ENCODE measurements at regions not wholly inside any gene's neighbourhood (a gene's known extent, or its start where the extent isn't known, plus 50 kb on each side); places are given as distances from the start of the nearest gene placed in this dataset.

DNA sequence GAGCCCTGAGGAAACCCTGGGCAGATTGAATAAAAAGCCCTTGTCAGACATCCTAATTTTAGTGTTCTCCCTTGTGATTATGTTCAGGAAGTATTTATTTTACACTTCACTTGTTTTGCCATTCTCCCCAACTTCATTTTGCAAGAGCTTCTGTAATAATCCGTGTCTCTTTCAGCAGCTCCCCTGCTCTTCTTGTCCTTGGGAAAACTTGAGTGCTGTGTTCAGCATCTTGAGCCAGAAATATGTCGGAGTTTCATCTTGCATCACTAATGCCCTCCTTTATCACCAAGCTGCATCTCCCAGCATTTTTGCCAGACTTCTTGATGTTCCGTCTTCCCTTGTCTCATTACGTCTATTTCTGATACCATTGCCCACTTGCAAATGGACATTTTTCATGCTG lies 486.5 kb upstream of the EEF2KMT start:
- no peak for ATAC-seq
- TF ChIP-seq ZNF8 (CRISPR knock-in tag; IDR thresholded peaks at IDR 0.05), result no peak
- TF ChIP-seq, protein P1, sequence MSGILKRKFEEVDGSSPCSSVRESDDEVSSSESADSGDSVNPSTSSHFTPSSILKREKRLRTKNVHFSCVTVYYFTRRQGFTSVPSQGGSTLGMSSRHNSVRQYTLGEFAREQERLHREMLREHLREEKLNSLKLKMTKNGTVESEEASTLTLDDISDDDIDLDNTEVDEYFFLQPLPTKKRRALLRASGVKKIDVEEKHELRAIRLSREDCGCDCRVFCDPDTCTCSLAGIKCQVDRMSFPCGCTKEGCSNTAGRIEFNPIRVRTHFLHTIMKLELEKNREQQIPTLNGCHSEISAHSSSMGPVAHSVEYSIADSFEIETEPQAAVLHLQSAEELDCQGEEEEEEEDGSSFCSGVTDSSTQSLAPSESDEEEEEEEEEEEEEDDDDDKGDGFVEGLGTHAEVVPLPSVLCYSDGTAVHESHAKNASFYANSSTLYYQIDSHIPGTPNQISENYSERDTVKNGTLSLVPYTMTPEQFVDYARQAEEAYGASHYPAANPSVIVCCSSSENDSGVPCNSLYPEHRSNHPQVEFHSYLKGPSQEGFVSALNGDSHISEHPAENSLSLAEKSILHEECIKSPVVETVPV (CRISPR knock-in tag; IDR thresholded peaks at IDR 0.05), result no peak
- no peak for TF ChIP-seq TCF4 (CRISPR knock-in tag; IDR thresholded peaks at IDR 0.05; ENCODE audit: borderline replicate concordance)
- no peak for TF ChIP-seq TOX (CRISPR knock-in tag; IDR thresholded peaks at IDR 0.05; ENCODE audit: borderline replicate concordance)
- TF ChIP-seq ESRRG (CRISPR knock-in tag; IDR thresholded peaks at IDR 0.05), result no peak
- TF ChIP-seq PPARA (CRISPR knock-in tag; IDR thresholded peaks at IDR 0.05; ENCODE audit: borderline replicate concordance), result no peak
- TF ChIP-seq, protein P2, sequence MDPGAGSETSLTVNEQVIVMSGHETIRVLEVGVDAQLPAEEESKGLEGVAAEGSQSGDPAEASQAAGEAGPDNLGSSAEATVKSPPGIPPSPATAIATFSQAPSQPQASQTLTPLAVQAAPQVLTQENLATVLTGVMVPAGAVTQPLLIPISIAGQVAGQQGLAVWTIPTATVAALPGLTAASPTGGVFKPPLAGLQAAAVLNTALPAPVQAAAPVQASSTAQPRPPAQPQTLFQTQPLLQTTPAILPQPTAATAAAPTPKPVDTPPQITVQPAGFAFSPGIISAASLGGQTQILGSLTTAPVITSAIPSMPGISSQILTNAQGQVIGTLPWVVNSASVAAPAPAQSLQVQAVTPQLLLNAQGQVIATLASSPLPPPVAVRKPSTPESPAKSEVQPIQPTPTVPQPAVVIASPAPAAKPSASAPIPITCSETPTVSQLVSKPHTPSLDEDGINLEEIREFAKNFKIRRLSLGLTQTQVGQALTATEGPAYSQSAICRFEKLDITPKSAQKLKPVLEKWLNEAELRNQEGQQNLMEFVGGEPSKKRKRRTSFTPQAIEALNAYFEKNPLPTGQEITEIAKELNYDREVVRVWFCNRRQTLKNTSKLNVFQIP (CRISPR knock-in tag; IDR thresholded peaks at IDR 0.05; ENCODE audit: borderline replicate concordance, low read depth), result no peak
- TF ChIP-seq ZNF70 (CRISPR knock-in tag; IDR thresholded peaks at IDR 0.05), result no peak
- TF ChIP-seq CSDC2 (CRISPR knock-in tag; IDR thresholded peaks at IDR 0.05), result no peak
- TF ChIP-seq, protein P3, sequence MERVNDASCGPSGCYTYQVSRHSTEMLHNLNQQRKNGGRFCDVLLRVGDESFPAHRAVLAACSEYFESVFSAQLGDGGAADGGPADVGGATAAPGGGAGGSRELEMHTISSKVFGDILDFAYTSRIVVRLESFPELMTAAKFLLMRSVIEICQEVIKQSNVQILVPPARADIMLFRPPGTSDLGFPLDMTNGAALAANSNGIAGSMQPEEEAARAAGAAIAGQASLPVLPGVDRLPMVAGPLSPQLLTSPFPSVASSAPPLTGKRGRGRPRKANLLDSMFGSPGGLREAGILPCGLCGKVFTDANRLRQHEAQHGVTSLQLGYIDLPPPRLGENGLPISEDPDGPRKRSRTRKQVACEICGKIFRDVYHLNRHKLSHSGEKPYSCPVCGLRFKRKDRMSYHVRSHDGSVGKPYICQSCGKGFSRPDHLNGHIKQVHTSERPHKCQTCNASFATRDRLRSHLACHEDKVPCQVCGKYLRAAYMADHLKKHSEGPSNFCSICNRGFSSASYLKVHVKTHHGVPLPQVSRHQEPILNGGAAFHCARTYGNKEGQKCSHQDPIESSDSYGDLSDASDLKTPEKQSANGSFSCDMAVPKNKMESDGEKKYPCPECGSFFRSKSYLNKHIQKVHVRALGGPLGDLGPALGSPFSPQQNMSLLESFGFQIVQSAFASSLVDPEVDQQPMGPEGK (CRISPR knock-in tag; IDR thresholded peaks at IDR 0.05; ENCODE audit: borderline replicate concordance), result no peak
- no peak for TF ChIP-seq RARB (CRISPR knock-in tag; IDR thresholded peaks at IDR 0.05)
- no peak for TF ChIP-seq ISL1 (CRISPR knock-in tag; IDR thresholded peaks at IDR 0.05)
- TF ChIP-seq GLIS3 (CRISPR knock-in tag; IDR thresholded peaks at IDR 0.05), result no peak
- no peak for TF ChIP-seq SNAI2 (CRISPR knock-in tag; IDR thresholded peaks at IDR 0.05)
- TF ChIP-seq BACH2 (CRISPR knock-in tag; IDR thresholded peaks at IDR 0.05; ENCODE audit: borderline replicate concordance), result no peak

DNA sequence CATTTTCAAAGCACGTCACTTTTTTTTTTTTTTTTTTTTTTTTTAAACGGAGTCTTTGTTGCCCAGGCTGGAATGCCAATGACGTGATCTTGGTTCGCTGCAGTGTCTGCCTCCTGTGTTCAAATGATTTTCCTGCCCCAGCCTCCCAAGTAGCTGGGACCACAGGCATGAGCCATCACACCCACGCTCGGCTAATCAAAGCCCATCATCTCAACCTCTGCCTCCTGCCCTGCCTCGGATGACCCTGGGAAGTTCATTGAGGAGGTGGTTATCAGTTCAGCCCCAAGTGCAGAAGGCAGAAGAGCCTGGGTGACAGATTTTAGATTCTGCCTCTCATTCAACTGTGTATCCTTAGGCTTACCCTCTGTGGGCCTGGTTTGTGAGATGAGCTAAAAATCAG lies 484.9 kb upstream of the EEF2KMT start:
- ATAC-seq, result no peak
- TF ChIP-seq RARB (CRISPR knock-in tag; IDR thresholded peaks at IDR 0.05), result no peak
- TF ChIP-seq, protein P4, sequence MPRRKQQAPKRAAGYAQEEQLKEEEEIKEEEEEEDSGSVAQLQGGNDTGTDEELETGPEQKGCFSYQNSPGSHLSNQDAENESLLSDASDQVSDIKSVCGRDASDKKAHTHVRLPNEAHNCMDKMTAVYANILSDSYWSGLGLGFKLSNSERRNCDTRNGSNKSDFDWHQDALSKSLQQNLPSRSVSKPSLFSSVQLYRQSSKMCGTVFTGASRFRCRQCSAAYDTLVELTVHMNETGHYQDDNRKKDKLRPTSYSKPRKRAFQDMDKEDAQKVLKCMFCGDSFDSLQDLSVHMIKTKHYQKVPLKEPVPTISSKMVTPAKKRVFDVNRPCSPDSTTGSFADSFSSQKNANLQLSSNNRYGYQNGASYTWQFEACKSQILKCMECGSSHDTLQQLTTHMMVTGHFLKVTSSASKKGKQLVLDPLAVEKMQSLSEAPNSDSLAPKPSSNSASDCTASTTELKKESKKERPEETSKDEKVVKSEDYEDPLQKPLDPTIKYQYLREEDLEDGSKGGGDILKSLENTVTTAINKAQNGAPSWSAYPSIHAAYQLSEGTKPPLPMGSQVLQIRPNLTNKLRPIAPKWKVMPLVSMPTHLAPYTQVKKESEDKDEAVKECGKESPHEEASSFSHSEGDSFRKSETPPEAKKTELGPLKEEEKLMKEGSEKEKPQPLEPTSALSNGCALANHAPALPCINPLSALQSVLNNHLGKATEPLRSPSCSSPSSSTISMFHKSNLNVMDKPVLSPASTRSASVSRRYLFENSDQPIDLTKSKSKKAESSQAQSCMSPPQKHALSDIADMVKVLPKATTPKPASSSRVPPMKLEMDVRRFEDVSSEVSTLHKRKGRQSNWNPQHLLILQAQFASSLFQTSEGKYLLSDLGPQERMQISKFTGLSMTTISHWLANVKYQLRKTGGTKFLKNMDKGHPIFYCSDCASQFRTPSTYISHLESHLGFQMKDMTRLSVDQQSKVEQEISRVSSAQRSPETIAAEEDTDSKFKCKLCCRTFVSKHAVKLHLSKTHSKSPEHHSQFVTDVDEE (CRISPR knock-in tag; IDR thresholded peaks at IDR 0.05), result no peak
- no peak for TF ChIP-seq ZFP3 (CRISPR knock-in tag; IDR thresholded peaks at IDR 0.05)
- no peak for TF ChIP-seq ESRRG (CRISPR knock-in tag; IDR thresholded peaks at IDR 0.05)
- no peak for TF ChIP-seq TCF4 (CRISPR knock-in tag; IDR thresholded peaks at IDR 0.05; ENCODE audit: borderline replicate concordance)
- TF ChIP-seq, protein P2 (CRISPR knock-in tag; IDR thresholded peaks at IDR 0.05; ENCODE audit: borderline replicate concordance, low read depth), result no peak
- TF ChIP-seq GLIS3 (CRISPR knock-in tag; IDR thresholded peaks at IDR 0.05), result no peak
- TF ChIP-seq, protein P1 (CRISPR knock-in tag; IDR thresholded peaks at IDR 0.05), result no peak

DNA sequence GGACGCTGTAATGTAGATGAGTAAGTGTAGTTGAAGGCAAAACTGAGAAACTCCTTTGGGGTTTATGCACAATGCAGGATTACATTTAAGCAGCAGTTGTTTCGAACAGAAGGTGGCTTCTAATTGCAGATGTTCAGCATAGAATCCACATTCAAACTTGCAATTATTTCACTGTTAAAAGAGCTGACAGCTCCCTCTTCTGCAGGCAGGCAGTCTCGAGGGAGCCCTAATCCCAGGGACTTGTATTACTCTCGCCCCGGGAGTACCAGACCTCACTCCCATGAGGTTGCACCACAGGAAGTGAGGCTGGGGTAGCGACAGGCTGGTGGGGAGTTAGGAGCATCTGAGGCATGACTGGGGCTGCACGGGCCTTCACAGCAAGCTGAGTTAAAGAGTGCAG lies 484.3 kb upstream of the EEF2KMT start:
- ATAC-seq, result no peak
- no peak for TF ChIP-seq GLIS3 (CRISPR knock-in tag; IDR thresholded peaks at IDR 0.05)

All from SK-N-SH treated with all-trans-retinoic acid at 6 μM for 48 hours (cell line).